ENCODE measurements at regions not wholly inside any gene's neighbourhood (a gene's known extent, or its start where the extent isn't known, plus 50 kb on each side); places are given as distances from the start of the nearest gene placed in this dataset.

GRCh38 chr14:76585616-76586015 lies 175.7 kb upstream of the VASH1 start:
- no peak overlapping the region for H2AFZ ChIP-seq (ENCODE audit: low read depth)
- H3K4me1 ChIP-seq (ENCODE audit: control insufficient read depth in 1 of 2, insufficient read depth in 2 of 2, low read depth in 1 of 2, low read length in 1 of 2) = no peaks in the 10 kb centered on the region; a peak in 1 of 4 replicates
- H3K27me3 ChIP-seq (ENCODE audit: insufficient read depth) = 0 out of 2 replicates have a peak, but pooled peaks cover under 1% of the 10 kb centered on the region
- no peak overlapping the region for H3K27ac ChIP-seq (ENCODE audit: low read depth in 2 of 2, low read length in 1 of 2)
- H3F3A ChIP-seq (replicated peaks; ENCODE audit: insufficient read depth) = no peaks in the 10 kb centered on the region
- no peaks in the 10 kb centered on the region for H4K20me1 ChIP-seq (ENCODE audit: insufficient read depth)
- no peak overlapping the region for H3K4me3 ChIP-seq (ENCODE audit: low read depth in 2 of 2, low read length in 1 of 2)
- TF ChIP-seq SMC3 (IDR thresholded peaks at IDR 0.05; ENCODE audit: low read depth, low read length) = no peak
- no peak for TF ChIP-seq RCOR1 (IDR thresholded peaks at IDR 0.05; ENCODE audit: low read length)
- no peak for TF ChIP-seq MXI1 (IDR thresholded peaks at IDR 0.05; ENCODE audit: low read depth, low read length)
- TF ChIP-seq, protein P1, sequence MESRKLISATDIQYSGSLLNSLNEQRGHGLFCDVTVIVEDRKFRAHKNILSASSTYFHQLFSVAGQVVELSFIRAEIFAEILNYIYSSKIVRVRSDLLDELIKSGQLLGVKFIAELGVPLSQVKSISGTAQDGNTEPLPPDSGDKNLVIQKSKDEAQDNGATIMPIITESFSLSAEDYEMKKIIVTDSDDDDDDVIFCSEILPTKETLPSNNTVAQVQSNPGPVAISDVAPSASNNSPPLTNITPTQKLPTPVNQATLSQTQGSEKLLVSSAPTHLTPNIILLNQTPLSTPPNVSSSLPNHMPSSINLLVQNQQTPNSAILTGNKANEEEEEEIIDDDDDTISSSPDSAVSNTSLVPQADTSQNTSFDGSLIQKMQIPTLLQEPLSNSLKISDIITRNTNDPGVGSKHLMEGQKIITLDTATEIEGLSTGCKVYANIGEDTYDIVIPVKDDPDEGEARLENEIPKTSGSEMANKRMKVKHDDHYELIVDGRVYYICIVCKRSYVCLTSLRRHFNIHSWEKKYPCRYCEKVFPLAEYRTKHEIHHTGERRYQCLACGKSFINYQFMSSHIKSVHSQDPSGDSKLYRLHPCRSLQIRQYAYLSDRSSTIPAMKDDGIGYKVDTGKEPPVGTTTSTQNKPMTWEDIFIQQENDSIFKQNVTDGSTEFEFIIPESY (IDR thresholded peaks at IDR 0.05; ENCODE audit: borderline replicate concordance, low read depth) = no peak
- TF ChIP-seq CHD2 (IDR thresholded peaks at IDR 0.05; ENCODE audit: low read length, partially characterized antibody) = no peak
- no peak for TF ChIP-seq RFX5 (IDR thresholded peaks at IDR 0.05; ENCODE audit: low read length)
- no peak for TF ChIP-seq GABPA (IDR thresholded peaks at IDR 0.05; ENCODE audit: low read depth)
- no peak for TF ChIP-seq EZH2phosphoT487 (IDR thresholded peaks at IDR 0.05; ENCODE audit: borderline replicate concordance, low read depth)
- TF ChIP-seq FOSL2 (IDR thresholded peaks at IDR 0.05; ENCODE audit: borderline replicate concordance, low read depth) = no peak
- no peak for TF ChIP-seq YY1 (IDR thresholded peaks at IDR 0.05; ENCODE audit: low read depth)
- no peak for TF ChIP-seq GATA2 (CRISPR knock-in tag; IDR thresholded peaks at IDR 0.05)
- TF ChIP-seq EP300 (IDR thresholded peaks at IDR 0.05; ENCODE audit: borderline replicate concordance in 1 of 2, low read depth in 1 of 2, low read length in 1 of 2) = no peak
- TF ChIP-seq, protein P2, sequence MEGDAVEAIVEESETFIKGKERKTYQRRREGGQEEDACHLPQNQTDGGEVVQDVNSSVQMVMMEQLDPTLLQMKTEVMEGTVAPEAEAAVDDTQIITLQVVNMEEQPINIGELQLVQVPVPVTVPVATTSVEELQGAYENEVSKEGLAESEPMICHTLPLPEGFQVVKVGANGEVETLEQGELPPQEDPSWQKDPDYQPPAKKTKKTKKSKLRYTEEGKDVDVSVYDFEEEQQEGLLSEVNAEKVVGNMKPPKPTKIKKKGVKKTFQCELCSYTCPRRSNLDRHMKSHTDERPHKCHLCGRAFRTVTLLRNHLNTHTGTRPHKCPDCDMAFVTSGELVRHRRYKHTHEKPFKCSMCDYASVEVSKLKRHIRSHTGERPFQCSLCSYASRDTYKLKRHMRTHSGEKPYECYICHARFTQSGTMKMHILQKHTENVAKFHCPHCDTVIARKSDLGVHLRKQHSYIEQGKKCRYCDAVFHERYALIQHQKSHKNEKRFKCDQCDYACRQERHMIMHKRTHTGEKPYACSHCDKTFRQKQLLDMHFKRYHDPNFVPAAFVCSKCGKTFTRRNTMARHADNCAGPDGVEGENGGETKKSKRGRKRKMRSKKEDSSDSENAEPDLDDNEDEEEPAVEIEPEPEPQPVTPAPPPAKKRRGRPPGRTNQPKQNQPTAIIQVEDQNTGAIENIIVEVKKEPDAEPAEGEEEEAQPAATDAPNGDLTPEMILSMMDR (IDR thresholded peaks at IDR 0.05) = no peak
- no peak for TF ChIP-seq NRF1 (IDR thresholded peaks at IDR 0.05; ENCODE audit: low read depth, low read length)
- CTCF ChIA-PET = no interaction called here
- H3K4me2 ChIP-seq = no peak overlapping the region
- H3K9me2 ChIP-seq = no peaks in the 10 kb centered on the region
- H3K36me3 ChIP-seq (replicated peaks in 1 of 2; ENCODE audit: control insufficient read depth in 1 of 2, insufficient read depth in 2 of 2, low read length in 1 of 2) = no peaks in the 10 kb centered on the region
- POLR2A ChIA-PET = no interaction called here
- H3K9me3 ChIP-seq = no peaks in the 10 kb centered on the region
- DNase-seq = no peak
- H3K9ac ChIP-seq = no peak overlapping the region
- H3K79me2 ChIP-seq (ENCODE audit: insufficient read depth) = no peaks in the 10 kb centered on the region
- 64% methylated on average over 7 of the region's 8 CpGs for WGBS (ENCODE audit: low lambda C conversion rate)

DNA sequence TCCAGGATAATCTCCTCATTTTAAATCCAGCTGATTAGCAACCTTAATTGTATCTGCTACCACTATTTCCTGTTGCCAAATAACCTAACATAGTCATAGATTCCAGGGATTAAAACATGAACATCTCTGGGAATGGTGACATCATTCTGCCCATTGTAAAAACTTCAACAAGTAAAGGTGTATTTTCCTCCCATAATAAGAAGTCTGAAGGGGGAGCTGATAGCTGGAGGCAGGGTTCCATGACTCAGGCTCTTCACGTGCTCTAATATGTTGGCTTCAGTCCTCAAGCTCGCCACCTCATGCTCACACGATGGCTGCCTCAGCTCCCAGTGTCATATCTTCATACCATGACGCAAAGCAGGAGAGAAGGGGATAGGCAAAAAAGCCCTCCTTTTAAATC lies 172.0 kb upstream of the VASH1 start:
- H3K4me1 ChIP-seq (ENCODE audit: control insufficient read depth in 1 of 2, insufficient read depth in 2 of 2, low read depth in 1 of 2, low read length in 1 of 2) = no peaks in the 10 kb centered on the region; a peak in 1 of 4 replicates
- H3K9ac ChIP-seq = no peak overlapping the region
- H3K36me3 ChIP-seq (replicated peaks in 1 of 2; ENCODE audit: control insufficient read depth in 1 of 2, insufficient read depth in 2 of 2, low read length in 1 of 2) = no peaks in the 10 kb centered on the region
- WGBS (ENCODE audit: low lambda C conversion rate) = 54% methylated on average over 4 of the region's 4 CpGs
- H3K27ac ChIP-seq (ENCODE audit: low read depth in 2 of 2, low read length in 1 of 2) = no peak overlapping the region
- H3K4me2 ChIP-seq = no peak overlapping the region
- no peak overlapping the region for H3K4me3 ChIP-seq (ENCODE audit: low read depth in 2 of 2, low read length in 1 of 2)
- H3F3A ChIP-seq (replicated peaks; ENCODE audit: insufficient read depth) = no peaks in the 10 kb centered on the region
- H3K9me2 ChIP-seq = no peaks in the 10 kb centered on the region
- ChIA-PET CTCF (no interaction called here), POLR2A (no interaction called here)
- H4K20me1 ChIP-seq (ENCODE audit: insufficient read depth) = no peaks in the 10 kb centered on the region
- no peaks in the 10 kb centered on the region for H3K9me3 ChIP-seq
- no peak for DNase-seq
- H3K79me2 ChIP-seq (ENCODE audit: insufficient read depth) = no peaks in the 10 kb centered on the region
- no peaks in the 10 kb centered on the region for H3K27me3 ChIP-seq (ENCODE audit: insufficient read depth)
- H2AFZ ChIP-seq (ENCODE audit: low read depth) = no peak overlapping the region
- TF ChIP-seq TAF1 (IDR thresholded peaks at IDR 0.05; ENCODE audit: borderline replicate concordance, low read depth, low read length) (no peak), MXI1 (IDR thresholded peaks at IDR 0.05; ENCODE audit: low read depth, low read length) (no peak), RAD21 (IDR thresholded peaks at IDR 0.05; ENCODE audit: low read length) (no peak), ELF1 (IDR thresholded peaks at IDR 0.05) (no peak), YY1 (IDR thresholded peaks at IDR 0.05; ENCODE audit: low read depth) (no peak), FOSL2 (IDR thresholded peaks at IDR 0.05; ENCODE audit: borderline replicate concordance, low read depth) (no peak), CHD2 (IDR thresholded peaks at IDR 0.05; ENCODE audit: low read length, partially characterized antibody) (no peak), JUND (IDR thresholded peaks at IDR 0.05) (no peak), IRF3 (IDR thresholded peaks at IDR 0.05; ENCODE audit: low read depth, low read length) (no peak), EP300 (IDR thresholded peaks at IDR 0.05; ENCODE audit: borderline replicate concordance in 1 of 2, low read depth in 1 of 2, low read length in 1 of 2) (no peak)
- TF ChIP-seq, protein P3, sequence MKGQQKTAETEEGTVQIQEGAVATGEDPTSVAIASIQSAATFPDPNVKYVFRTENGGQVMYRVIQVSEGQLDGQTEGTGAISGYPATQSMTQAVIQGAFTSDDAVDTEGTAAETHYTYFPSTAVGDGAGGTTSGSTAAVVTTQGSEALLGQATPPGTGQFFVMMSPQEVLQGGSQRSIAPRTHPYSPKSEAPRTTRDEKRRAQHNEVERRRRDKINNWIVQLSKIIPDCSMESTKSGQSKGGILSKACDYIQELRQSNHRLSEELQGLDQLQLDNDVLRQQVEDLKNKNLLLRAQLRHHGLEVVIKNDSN (IDR thresholded peaks at IDR 0.05; ENCODE audit: borderline replicate concordance, low read depth) = no peak
- TF ChIP-seq, protein P2 (IDR thresholded peaks at IDR 0.05) = no peak
